Fibroblast of the aortic adventitia (primary cell): ENCODE measurements at regions not wholly inside any gene's neighbourhood (a gene's known extent, or its start where the extent isn't known, plus 50 kb on each side); places are given as distances from the start of the nearest gene placed in this dataset.

Experiments
- DNase-seq: peaks from one replicate; pipeline ENCODE4 v3.0.0-alpha.2; 2010; ENCODE audit warnings: low read depth
- H3K4me3 ChIP-seq: 2 replicates; pipeline ENCODE4 v1.5.1; 2011; ENCODE audit warnings: low read depth, mild to moderate bottlenecking, control low read depth, low read length, moderate library complexity
- TF ChIP-seq, protein P1 (sequence below): IDR thresholded peaks from 2 replicates; pipeline ENCODE4 v1.5.1; 2011; ENCODE audit warnings: mild to moderate bottlenecking, low read length, control low read depth, inconsistent platforms; ENCODE audit not compliant: insufficient read depth

DNA sequence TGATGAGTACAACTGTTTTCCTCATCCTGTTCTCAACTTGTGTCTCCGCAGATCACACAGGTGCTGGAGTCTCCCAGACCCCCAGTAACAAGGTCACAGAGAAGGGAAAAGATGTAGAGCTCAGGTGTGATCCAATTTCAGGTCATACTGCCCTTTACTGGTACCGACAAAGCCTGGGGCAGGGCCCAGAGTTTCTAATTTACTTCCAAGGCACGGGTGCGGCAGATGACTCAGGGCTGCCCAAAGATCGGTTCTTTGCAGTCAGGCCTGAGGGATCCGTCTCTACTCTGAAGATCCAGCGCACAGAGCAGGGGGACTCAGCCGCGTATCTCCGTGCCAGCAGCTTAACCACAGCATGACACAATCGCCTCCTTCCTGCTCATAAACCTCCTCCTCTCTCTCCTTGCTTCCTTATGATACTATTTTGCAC, 126.7 kb upstream of the PRSS58 start:
- TF ChIP-seq, protein P1, sequence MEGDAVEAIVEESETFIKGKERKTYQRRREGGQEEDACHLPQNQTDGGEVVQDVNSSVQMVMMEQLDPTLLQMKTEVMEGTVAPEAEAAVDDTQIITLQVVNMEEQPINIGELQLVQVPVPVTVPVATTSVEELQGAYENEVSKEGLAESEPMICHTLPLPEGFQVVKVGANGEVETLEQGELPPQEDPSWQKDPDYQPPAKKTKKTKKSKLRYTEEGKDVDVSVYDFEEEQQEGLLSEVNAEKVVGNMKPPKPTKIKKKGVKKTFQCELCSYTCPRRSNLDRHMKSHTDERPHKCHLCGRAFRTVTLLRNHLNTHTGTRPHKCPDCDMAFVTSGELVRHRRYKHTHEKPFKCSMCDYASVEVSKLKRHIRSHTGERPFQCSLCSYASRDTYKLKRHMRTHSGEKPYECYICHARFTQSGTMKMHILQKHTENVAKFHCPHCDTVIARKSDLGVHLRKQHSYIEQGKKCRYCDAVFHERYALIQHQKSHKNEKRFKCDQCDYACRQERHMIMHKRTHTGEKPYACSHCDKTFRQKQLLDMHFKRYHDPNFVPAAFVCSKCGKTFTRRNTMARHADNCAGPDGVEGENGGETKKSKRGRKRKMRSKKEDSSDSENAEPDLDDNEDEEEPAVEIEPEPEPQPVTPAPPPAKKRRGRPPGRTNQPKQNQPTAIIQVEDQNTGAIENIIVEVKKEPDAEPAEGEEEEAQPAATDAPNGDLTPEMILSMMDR: no peak
- no peak for DNase-seq
- no peak overlapping the region for H3K4me3 ChIP-seq

DNA sequence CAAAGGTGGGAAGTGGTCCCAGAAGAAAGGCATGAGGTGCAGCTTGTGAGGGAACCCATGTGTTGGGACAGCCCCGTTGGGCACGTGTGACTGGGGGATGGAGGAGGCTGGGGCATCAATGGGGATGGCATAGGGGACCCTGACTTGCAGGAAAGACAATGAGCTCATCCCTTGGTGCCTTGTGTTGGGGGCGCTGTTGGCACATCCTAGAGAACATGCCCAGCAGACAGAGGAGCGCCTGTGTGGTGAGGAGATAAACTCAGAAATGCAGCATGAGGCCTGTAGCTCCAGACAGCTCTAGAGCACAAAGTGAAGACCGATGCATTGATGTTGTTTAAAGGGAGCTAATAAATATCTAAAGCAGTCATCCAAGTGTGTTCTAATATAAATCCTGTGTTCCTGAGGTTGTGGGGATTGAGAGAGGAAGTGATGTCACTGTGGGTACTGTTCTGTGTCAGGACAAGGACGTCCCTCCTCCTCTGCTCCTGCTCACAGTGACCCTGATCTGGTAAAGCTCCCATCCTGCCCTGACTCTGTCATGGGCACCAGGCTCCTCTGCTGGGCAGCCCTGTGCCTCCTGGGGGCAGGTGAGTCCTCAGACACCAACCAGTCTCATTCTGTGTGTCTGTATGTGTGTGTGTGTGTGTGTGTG, 126.1 kb upstream of the PRSS58 start:
- TF ChIP-seq, protein P1: no peak
- no peak overlapping the region for H3K4me3 ChIP-seq
- no peak for DNase-seq

DNA sequence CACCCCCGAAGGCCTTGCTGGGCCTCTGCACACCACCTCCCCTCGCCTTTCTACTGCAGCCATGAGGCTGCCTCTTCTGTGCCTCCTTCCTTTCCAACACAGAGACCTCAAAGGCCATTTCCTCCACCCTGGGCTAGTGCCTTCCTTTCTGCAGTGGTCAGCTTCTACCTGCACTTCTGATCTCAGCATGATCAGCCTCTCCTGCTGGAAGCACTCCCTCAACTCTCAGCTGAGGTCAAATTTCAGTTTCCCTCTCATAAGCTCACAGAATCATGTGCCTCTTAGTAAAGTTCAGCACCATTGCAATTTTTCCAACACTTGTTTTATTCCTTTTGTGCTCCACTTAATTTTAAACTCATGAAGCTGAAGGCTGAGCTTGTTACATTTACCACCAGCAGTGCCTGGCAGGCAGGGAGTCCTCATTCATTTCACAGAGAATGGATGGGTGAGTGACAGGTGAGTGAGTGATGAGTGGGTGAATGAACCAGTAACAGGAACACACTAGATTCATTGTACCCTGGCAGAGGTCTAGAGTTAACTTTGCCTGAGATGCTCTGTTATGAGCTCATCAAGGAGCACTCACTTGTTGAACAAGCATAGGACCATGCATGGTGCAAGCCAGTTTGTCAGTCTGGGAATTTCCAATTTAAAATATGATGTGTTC, 124.0 kb upstream of the PRSS58 start:
- TF ChIP-seq, protein P1: no peak
- no peak overlapping the region for H3K4me3 ChIP-seq

DNA sequence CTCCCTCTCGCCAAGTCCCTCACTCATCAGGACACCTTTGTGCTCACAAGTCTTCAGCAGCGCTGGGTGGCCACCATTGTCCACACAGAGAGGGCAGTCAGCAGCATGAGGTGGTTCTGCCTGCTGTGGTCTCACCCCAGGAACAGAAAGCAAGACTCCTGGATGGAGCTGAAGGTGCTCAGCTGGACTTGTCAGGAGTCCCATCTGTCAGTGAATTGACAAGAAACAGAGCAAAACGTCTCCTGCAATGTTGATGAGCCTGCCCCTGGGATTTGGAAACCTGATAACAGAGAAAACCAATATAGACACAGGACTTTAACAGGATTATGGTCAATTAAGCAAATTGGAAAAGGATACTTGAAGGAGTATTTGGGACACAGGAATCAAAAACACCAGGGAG, 122.2 kb upstream of the PRSS58 start:
- DNase-seq: no peak
- TF ChIP-seq, protein P1: no peak
- H3K4me3 ChIP-seq: no peak overlapping the region

More for the DNA sequence above, 124.0 kb upstream of the PRSS58 start:
- no peak for DNase-seq

DNA sequence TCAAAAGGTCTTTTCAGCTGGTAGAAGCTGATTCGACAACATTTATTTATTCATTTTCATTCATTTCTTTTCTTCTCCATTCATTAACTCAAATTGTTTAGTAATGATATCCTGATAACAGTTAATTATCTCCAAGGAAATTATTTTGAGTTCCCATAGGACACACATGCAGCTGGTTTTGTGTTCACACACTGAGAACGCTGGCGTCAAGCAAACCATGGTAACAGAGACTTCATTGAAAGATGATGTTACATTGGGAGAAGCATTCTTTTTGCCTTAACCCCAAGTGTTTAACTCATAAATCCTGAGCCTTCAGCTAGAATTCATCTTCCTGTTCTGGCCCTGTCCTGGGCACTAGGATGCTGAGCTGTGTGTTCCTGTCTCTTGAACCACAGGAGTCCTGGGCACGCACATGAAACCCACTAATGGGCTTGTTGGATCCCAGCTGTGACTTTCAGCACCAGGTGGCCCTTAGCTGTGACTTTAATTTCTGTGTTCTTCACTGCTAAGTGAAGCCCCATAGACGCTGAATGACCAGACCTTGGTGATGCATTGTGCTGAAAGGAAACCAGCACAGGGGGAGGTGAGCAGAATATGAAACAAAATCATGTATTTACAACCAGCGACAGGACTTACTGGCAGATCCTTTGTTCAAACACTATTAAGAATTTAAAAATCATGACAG, 121.5 kb upstream of the PRSS58 start:
- TF ChIP-seq, protein P1: no peak
- no peak overlapping the region for H3K4me3 ChIP-seq
- no peak for DNase-seq

DNA sequence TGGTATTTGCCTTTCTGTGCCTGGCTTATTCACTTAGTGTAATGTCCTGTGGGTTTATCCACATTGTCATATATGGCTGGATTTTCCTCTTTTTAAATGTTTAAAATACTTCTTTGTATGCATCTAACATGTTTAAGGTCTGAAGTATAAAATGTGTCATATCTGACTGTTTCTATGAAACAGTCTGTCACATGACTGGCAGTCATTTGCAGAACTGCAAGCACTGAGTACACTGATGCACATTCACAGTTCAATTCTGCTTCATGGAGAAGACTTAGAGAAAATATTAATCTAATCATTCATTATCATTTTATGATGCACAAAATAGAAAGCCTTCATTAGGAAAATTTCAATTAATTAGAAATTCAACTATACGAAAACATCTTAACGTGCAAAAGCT, 119.7 kb upstream of the PRSS58 start:
- TF ChIP-seq, protein P1: no peak
- no peak for DNase-seq
- H3K4me3 ChIP-seq: no peak overlapping the region
